Naive B cell (primary cell): ENCODE measurements at regions not wholly inside any gene's neighbourhood (a gene's known extent, or its start where the extent isn't known, plus 50 kb on each side); places are given as distances from the start of the nearest gene placed in this dataset.
A peak's percentile ranks its signal among the peaks of the same experiment; 100 is the strongest.

Source experiments
- ATAC-seq, 2 donors: fragments of 150-1000 bp; cut with Tn5 transposase; 2 replicates each; pipeline ENCODE4 v1.10.0; 2021; ENCODE audit warnings: low read depth in 2 of 2, mild to moderate bottlenecking in 2 of 2, moderate library complexity in 2 of 2
- DNase-seq: peaks from one replicate; pipeline ENCODE4 v3.0.0; 2022
- H3K27ac Mint-ChIP-seq, 6 donors: one replicate each; pipeline ENCODE4 v1.8.0; 2020 to 2022; ENCODE audit warnings: mild to moderate bottlenecking in 6 of 6, mixed read lengths in 6 of 6, moderate library complexity in 5 of 6, inconsistent platforms in 2 of 6
- H3K27me3 Mint-ChIP-seq, 3 donors: one replicate each; pipeline ENCODE4 v1.8.0; 2021 to 2022; ENCODE audit warnings: mixed read lengths in 3 of 3, mild to moderate bottlenecking in 1 of 3
- H3K36me3 Mint-ChIP-seq, 2 donors: one replicate each; pipeline ENCODE4 v1.8.0; 2020 to 2022; ENCODE audit warnings: mixed read lengths in 2 of 2, inconsistent platforms in 1 of 2, mild to moderate bottlenecking in 1 of 2
- H3K4me1 Mint-ChIP-seq, 3 donors: one replicate each; pipeline ENCODE4 v1.8.0; 2020 to 2022; ENCODE audit warnings: mixed read lengths in 3 of 3, inconsistent platforms in 1 of 3, mild to moderate bottlenecking in 1 of 3, moderate library complexity in 1 of 3
- H3K4me3 Mint-ChIP-seq, 8 donors: one replicate each; pipeline ENCODE4 v1.8.0; 2020 to 2022; ENCODE audit warnings: mild to moderate bottlenecking in 8 of 8, mixed read lengths in 8 of 8, moderate library complexity in 8 of 8, inconsistent platforms in 2 of 8
- H3K9me3 Mint-ChIP-seq, 7 donors: one replicate each; pipeline ENCODE4 v1.8.0; 2020 to 2022; ENCODE audit warnings: mixed read lengths in 7 of 7, mild to moderate bottlenecking in 5 of 7, inconsistent platforms in 2 of 7, moderate library complexity in 1 of 7

DNA sequence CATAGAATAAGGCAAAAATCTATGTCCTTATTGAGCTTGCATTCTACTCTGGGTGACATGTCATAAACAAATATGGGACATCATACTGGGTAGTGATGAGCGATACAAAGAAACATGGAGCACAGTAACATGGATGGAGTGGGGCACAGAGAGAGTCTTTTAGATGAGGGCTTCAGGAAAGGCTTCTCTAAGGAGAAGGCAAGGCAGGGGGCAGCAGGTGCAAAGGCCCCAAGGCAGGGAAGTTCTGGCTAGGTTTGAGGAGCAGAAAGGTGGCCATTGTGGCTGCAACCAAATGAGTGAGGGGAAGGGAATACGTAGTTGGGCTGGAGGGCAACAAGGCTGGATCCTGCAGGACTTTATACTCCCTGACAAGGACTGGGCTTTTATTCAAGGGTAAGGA, 211.4 kb downstream of the HERPUD2 start:
- DNase-seq: no peak
- H3K36me3 Mint-ChIP-seq: no peaks in the 10 kb centered on the region

DNA sequence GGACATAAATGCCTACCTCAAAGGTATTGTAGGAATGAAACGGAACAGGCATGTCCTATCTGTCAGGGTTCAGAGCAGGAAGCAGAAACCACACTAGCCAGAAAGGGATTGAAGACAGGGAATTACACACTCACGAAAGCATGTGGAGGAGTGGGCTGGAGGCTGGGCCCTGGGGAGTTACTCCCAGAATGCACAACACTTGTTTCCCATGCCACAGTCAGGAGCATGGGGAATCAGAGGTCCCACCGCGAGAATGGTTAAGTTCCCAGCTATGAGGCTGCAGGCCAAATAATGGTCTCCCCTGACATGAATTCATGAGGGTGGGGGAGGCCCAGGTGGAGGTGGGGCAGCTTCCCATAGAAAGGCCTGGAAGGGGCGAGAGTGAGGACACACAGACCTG, 212.7 kb downstream of the HERPUD2 start:
- ATAC-seq (no peak), DNase-seq (no peak)
- H3K9me3 Mint-ChIP-seq: peaks cover 2 to 17% (median 11%) of the 10 kb centered on the region in 7 donors
- H3K4me1 Mint-ChIP-seq: no peaks in the 10 kb centered on the region
- H3K27me3 Mint-ChIP-seq: peaks cover 33 to 50% (median 43%) of the 10 kb centered on the region in 3 donors
- no peak overlapping the region for H3K4me3 Mint-ChIP-seq
- peaks cover 9 to 10% of the 10 kb centered on the region in 2 donors for H3K36me3 Mint-ChIP-seq
- peak overlapping the region in 1 of 6 donors; percentile 54 for H3K27ac Mint-ChIP-seq

More for the DNA sequence above, 211.4 kb downstream of the HERPUD2 start:
- H3K4me3 Mint-ChIP-seq: peak overlapping the region in 1 of 8 donors; percentile 22
- peaks cover 39 to 50% (median 43%) of the 10 kb centered on the region in 3 donors for H3K27me3 Mint-ChIP-seq
- H3K27ac Mint-ChIP-seq: peak overlapping the region in 1 of 6 donors; percentile 84
- H3K4me1 Mint-ChIP-seq: no peaks in the 10 kb centered on the region
- ATAC-seq: no peak
- H3K9me3 Mint-ChIP-seq: peaks cover 0 to 4% (median 2%) of the 10 kb centered on the region in 7 donors

DNA sequence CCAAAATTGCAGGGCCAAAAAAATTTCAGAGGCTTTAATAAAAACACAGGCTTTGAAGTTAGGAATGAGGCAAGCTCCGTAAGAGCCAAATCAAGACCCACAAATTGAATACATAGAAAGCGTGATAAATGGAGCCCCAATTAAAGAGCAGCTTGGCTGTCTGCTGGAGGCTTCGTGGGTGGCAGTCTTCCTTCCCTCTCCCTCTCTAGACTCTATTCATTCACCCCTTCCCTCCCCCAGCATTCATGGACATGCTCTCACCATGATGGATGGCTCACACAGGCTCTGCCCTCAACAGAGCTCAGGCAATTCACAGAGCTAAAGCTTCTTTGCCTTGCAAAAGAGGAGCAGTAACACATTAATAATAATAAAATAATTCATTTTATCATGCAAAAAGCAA, 214.1 kb downstream of the HERPUD2 start:
- Mint-ChIP-seq H3K4me3 (peak overlapping the region in 1 of 8 donors; percentile 10), H3K27ac (no peak overlapping the region), H3K27me3 (peaks cover 33 to 50% (median 47%) of the 10 kb centered on the region in 3 donors), H3K36me3 (peaks cover 12 to 17% of the 10 kb centered on the region in 2 donors), H3K9me3 (peaks cover 5 to 31% (median 18%) of the 10 kb centered on the region in 7 donors), H3K4me1 (no peaks in the 10 kb centered on the region)
- ATAC-seq: no peak
- DNase-seq: no peak

DNA sequence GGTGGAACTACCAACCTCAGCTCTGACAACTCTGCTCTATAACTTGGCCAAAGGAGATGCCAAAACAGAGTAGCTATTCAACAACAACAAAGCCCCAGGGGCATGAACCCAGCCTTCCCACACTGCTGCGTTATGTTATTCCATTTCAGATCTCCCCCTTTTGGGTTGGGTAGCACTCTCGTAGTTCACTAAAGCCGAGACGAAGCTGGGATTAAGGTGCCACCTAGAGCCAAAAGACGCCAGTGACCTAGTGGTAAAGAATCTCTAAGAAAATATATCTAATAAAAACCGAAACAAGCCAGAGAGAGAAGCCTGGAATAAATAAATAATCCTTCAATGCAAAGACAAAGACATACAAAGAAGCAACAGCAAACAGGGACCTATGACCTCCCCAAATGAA, 217.3 kb downstream of the HERPUD2 start:
- DNase-seq (no peak), ATAC-seq (no peak)
- H3K9me3 Mint-ChIP-seq: peaks cover 5 to 44% (median 22%) of the 10 kb centered on the region in 7 donors
- H3K27me3 Mint-ChIP-seq: peaks cover 29 to 37% (median 33%) of the 10 kb centered on the region in 3 donors
- no peak overlapping the region for H3K27ac Mint-ChIP-seq
- H3K4me1 Mint-ChIP-seq: no peaks in the 10 kb centered on the region
- H3K4me3 Mint-ChIP-seq: no peak overlapping the region
- peaks cover 12 to 21% of the 10 kb centered on the region in 2 donors for H3K36me3 Mint-ChIP-seq

DNA sequence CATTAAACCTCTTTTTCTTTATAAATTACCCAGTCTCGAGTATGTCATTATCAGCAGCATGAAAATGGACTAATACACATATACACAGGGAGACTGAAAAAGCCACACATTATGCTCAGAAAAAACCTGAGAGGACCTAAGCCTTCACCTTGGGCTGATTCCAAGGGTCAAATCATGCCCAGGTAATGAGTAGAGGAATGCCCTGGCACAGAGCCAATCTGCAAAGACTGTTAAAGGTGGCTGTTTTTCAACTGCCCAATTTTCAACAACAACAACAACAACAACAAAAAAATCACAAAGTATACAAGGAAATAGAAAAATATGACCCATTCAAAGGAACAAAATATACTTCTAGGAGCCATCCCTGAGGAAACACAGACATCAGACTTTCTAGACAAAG, 220.2 kb upstream of the TBX20 start:
- H3K4me1 Mint-ChIP-seq: no peaks in the 10 kb centered on the region
- ATAC-seq (no peak), DNase-seq (no peak)
- H3K36me3 Mint-ChIP-seq: peaks cover 12 to 21% of the 10 kb centered on the region in 2 donors
- H3K27ac Mint-ChIP-seq: no peak overlapping the region
- peaks cover 5 to 44% (median 21%) of the 10 kb centered on the region in 7 donors for H3K9me3 Mint-ChIP-seq
- no peak overlapping the region for H3K4me3 Mint-ChIP-seq
- H3K27me3 Mint-ChIP-seq: peaks cover 9 to 23% (median 17%) of the 10 kb centered on the region in 3 donors

DNA sequence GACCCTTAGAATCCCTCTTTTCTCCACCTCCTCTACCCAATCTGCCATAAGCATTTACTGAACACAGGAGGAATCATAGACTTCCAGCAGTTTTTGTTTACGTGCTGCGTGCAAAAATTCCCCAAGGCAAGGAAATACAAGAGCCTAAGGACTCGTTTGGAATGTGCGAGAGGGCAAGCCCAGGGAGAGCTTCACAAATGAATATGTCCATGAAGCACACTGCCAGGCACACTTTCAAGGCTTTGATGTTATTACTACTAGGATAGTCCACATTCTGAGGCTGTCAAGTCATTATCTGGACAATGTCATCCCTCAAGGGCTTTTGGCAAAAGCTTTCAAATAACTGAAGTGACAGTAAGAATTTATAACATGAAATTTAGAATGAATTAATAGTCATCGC, 214.7 kb upstream of the TBX20 start:
- DNase-seq: no peak
- no peak overlapping the region for H3K27ac Mint-ChIP-seq
- H3K4me1 Mint-ChIP-seq: no peaks in the 10 kb centered on the region
- H3K4me3 Mint-ChIP-seq: no peak overlapping the region
- peaks cover 0 to 15% (median 2%) of the 10 kb centered on the region in 7 donors for H3K9me3 Mint-ChIP-seq
- no peaks in the 10 kb centered on the region for H3K36me3 Mint-ChIP-seq
- peaks cover 18 to 34% (median 29%) of the 10 kb centered on the region in 3 donors for H3K27me3 Mint-ChIP-seq
- ATAC-seq: no peak

DNA sequence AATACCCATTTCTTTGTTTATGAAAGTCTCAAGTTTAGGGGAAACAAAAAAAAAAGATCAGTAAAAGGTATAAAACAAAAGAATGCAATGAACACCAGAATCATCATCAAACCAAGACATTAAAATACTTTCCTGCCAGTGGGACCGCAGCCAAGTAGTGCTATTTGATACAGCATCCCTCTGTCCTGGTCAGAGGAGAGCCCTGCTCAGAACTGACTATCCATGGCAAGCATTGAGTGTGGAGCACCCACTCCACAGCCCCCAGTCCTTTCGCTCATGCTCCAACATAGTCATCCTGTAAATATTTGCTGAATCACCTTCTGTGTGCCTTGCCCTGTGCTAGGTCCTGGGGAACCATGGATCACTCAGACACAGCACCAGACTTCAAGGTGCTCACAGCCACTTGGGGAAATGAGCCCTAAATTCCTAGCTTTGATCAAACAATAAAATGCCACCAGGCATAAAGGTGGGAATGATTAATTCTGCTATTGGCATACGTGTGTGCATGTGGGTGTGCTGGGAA, 213.6 kb upstream of the TBX20 start:
- Mint-ChIP-seq H3K36me3 (peaks cover 0 to 7% of the 10 kb centered on the region in 2 donors), H3K4me3 (no peak overlapping the region), H3K27me3 (peaks cover 18 to 28% (median 26%) of the 10 kb centered on the region in 3 donors), H3K9me3 (peaks cover 0 to 15% (median 5%) of the 10 kb centered on the region in 7 donors), H3K27ac (no peak overlapping the region), H3K4me1 (no peaks in the 10 kb centered on the region)
- DNase-seq: no peak
- no peak for ATAC-seq

DNA sequence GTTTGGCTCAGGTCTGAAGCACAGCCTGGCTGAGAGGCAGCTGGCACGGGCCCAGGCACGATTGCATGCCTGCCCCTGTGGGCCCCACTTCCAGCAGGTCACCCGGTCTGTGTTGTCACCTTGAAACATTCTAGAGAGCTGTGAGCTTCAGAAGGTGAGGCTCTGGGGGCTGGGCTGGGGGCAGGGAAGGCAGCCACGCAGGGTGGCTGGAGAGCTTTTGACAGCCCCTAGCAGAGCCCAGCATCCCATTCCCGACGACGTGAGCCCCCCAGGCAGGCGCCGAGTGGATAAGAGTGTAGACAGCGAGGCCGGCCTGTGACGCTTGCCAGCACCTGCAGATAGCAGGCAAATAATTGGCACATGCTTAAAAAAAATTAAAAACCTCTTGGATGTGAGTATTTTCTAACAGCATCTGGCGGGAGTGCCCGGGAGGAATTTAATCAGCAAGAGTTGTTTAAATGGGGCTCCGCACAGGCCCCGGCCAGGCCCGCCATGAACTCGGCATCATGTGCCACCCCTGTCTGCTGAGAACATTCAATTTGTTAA, 212.0 kb upstream of the TBX20 start:
- Mint-ChIP-seq H3K27ac (no peak overlapping the region), H3K9me3 (peaks cover 3 to 20% (median 8%) of the 10 kb centered on the region in 7 donors), H3K36me3 (peaks cover 0 to 7% of the 10 kb centered on the region in 2 donors), H3K4me1 (no peaks in the 10 kb centered on the region), H3K27me3 (peaks cover 18 to 33% (median 28%) of the 10 kb centered on the region in 3 donors), H3K4me3 (no peak overlapping the region)
- ATAC-seq (no peak), DNase-seq (no peak)

DNA sequence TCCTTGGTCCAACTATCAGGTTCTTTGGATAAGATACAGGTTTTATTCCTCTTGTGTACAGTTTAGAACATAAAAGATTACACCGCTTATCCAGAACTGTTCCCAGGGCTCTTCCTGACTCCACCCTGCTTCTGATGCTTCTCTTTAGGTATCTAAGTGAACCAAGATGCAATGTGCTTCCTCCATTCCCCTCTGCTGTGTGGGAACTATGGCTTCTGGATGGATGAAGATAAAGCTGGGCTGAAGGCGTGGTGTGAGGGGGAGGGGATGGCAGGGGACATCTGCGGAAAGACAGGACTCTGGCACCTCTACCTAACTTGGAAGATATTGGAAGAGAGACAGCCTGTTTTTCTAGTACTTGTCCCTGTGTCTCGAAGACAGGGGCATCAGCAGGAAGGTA, 209.9 kb upstream of the TBX20 start:
- H3K27me3 Mint-ChIP-seq: peaks cover 6 to 27% (median 25%) of the 10 kb centered on the region in 3 donors

DNA sequence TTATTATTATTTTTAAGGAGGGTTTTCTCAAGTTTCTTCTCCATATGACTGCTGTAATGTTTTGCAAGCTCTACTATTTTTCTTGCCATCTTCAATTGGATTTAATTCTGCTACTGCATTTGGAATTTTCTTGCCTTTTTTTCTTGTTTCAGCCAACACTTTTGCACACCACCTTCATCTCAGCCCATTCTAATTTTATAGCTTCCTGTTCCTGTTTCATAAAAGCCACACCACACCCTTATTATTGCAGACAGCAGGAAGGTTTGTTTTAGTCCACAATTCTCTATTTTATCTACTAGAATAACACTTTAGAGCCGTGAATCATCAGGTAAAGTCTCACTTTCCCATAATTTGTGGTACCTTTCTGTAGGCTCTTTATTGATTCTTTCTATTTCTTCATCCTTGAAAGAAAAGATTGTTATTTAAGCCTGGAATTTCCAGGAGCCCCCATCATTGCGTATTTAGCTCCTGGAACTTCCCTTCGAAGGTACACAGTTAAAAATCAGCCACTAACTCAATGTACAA, 209.3 kb upstream of the TBX20 start:
- no peaks in the 10 kb centered on the region for H3K4me1 Mint-ChIP-seq
- ATAC-seq (no peak), DNase-seq (no peak)
- H3K9me3 Mint-ChIP-seq: peaks cover 9 to 30% (median 16%) of the 10 kb centered on the region in 7 donors
- no peak overlapping the region for H3K4me3 Mint-ChIP-seq
- H3K36me3 Mint-ChIP-seq: peaks cover 7 to 14% of the 10 kb centered on the region in 2 donors
- no peak overlapping the region for H3K27ac Mint-ChIP-seq
- peaks cover under 1 to 32% (median 20%) of the 10 kb centered on the region in 3 donors for H3K27me3 Mint-ChIP-seq

More for the DNA sequence above, 209.9 kb upstream of the TBX20 start:
- Mint-ChIP-seq H3K36me3 (peaks cover 2 to 9% of the 10 kb centered on the region in 2 donors), H3K27ac (no peak overlapping the region), H3K4me3 (no peak overlapping the region), H3K9me3 (peaks cover 5 to 25% (median 10%) of the 10 kb centered on the region in 7 donors), H3K4me1 (no peaks in the 10 kb centered on the region)
- no peak for DNase-seq
- no peak for ATAC-seq

DNA sequence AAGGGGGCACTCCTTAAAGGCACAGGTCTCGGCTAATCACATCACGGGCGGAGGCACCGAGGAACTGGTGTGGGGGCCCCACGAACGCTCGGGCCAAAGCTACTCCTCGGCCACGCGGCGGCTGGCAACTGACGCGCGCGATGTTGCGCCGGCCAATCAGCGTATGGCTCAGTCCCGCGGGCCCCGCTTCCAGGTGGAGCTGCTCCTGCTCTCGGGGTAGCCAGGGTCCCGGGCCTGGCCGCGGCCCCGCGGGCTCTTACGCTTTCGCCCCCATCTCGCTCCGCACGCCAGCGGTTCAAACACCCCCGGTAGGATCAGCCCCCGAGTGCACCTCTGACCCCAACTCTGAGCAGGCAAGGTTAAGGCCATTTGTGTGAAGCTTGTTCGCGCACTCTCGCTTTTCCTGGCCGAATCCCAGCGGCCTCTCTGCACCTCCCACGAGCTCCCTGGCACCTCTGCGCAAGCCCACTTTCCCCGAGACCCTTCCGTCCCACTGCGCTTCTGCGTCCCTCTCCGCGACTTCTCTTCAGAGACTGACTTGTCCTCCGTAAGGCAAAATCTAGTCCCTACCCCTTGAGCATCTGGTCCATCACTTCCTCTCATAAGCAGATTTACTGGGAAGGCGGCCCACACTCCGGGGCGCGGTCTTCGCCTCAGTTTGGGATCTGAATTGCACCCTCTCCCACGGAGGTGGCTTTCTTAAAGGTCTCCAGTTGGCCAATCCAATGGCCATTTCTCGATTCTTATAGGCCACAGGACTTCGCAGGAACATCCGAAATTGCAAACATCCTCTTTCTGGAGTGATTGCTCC, 200.9 kb upstream of the TBX20 start:
- DNase-seq (no peak), ATAC-seq (no peak)
- H3K27me3 Mint-ChIP-seq: peaks cover 43 to 59% (median 53%) of the 10 kb centered on the region in 3 donors
- H3K27ac Mint-ChIP-seq: no peak overlapping the region
- H3K9me3 Mint-ChIP-seq: peaks cover 6 to 44% (median 20%) of the 10 kb centered on the region in 7 donors
- H3K4me1 Mint-ChIP-seq: peaks cover 0 to 5% (median 4%) of the 10 kb centered on the region in 3 donors
- H3K4me3 Mint-ChIP-seq: peak overlapping the region in 4 of 8 donors; percentile 7 to 74 (median 39)
- H3K36me3 Mint-ChIP-seq: peaks cover 28 to 36% of the 10 kb centered on the region in 2 donors

DNA sequence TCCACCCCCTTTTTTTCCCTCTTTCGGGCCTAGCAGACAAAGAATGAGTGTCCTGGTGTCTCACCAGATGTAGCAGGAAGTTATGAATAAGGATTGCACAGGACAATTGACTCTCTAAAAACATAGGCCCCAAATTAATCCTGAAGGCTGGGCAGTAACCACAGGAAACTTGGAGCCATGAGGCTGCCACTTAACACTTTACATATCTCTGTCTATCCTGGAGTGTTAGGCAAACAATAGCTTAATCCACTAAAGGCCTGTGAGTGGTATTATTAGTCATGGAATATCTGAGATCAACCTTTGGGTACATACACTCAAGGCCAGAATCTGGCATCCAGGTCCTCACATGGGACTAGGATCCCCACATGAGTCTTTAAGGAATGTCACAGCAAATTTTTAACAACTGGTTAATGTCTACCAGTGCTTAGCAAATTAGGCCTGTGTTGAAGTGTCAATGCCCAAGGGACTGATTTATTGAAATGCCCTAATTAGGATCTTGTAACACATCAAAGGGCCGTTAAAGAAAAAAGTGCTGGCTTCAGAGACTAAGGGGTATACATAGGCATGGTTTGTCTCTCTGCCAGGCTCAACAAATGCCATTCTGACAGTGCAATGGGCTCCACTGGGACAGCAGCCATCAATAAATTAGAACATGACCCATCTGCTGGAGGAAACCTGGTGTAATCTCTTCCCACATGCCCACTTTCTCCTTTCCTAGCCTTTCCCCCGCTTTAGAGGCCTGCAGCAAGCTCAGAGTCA, 196.7 kb upstream of the TBX20 start:
- peaks cover 0 to 6% (median 5%) of the 10 kb centered on the region in 7 donors for H3K9me3 Mint-ChIP-seq
- H3K4me1 Mint-ChIP-seq: peaks cover 0 to 5% (median 4%) of the 10 kb centered on the region in 3 donors
- no peak overlapping the region for H3K4me3 Mint-ChIP-seq
- no peak for ATAC-seq
- H3K27ac Mint-ChIP-seq: no peak overlapping the region
- no peak for DNase-seq
- peaks cover 4 to 8% of the 10 kb centered on the region in 2 donors for H3K36me3 Mint-ChIP-seq
- peaks cover 30 to 62% (median 39%) of the 10 kb centered on the region in 3 donors for H3K27me3 Mint-ChIP-seq

DNA sequence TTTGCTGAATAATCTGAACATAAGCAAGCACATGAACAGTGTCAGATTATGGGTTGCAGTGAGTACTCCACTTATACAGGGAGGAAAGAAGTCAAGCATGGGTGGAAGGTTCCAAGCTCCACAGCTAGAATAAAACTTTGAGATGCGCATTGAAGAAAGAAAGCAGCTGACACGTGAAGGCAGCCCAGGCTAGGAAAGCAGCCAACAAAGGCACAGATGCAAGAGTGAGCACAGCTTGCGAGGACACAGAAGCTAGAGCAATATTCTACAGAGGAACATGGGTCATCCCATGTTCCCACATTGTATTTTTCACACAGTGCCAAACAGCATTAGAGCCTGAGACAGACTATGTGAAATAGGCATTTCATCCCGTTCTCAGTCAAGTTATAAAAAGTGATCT, 194.6 kb upstream of the TBX20 start:
- H3K4me1 Mint-ChIP-seq: no peaks in the 10 kb centered on the region
- peaks cover 20 to 52% (median 31%) of the 10 kb centered on the region in 3 donors for H3K27me3 Mint-ChIP-seq
- H3K9me3 Mint-ChIP-seq: peaks cover 0 to 4% (median 0%) of the 10 kb centered on the region in 7 donors
- DNase-seq (no peak), ATAC-seq (no peak)
- H3K36me3 Mint-ChIP-seq: no peaks in the 10 kb centered on the region
- H3K27ac Mint-ChIP-seq: peak overlapping the region in 1 of 6 donors; percentile 77
- no peak overlapping the region for H3K4me3 Mint-ChIP-seq
